Panc1 (cell line): ENCODE measurements at regions not wholly inside any gene's neighbourhood (a gene's known extent, or its start where the extent isn't known, plus 50 kb on each side); places are given as distances from the start of the nearest gene placed in this dataset.

Experiments
- ATAC-seq: fragments of 200-7000 bp; cut with Tn5 transposase; 2 replicates; pipeline ENCODE4 v1.9.1; 2020; ENCODE audit warnings: mild to moderate bottlenecking, moderate library complexity
- BruUV-seq: library from RNA; stranded (reverse); fragments of 400-500 nt; replicated peaks from 2 replicates; lab custom pipeline; 2021; lab: Mats Ljungman, UMichigan
- CTCF ChIA-PET: fragments of 300-600 bp; sonication (Branson Sonifier 250); formaldehyde crosslinking; loops from one replicate; lab custom pipeline; 2022; ENCODE audit warnings: antibody characterized with exemption; lab: Charles Lee
- POLR2A ChIA-PET: fragments of 300-600 bp; sonication (Branson Sonifier 250); formaldehyde crosslinking; loops from one replicate; lab custom pipeline; 2022; ENCODE audit warnings: antibody characterized with exemption; lab: Charles Lee
- DNase-seq: peaks from one replicate; pipeline ENCODE4 v3.0.0-alpha.2; 2010; ENCODE audit warnings: low read depth, low spot score
- H3K27ac ChIP-seq: 2 replicates; pipeline ENCODE4 v1.5.1; 2011; ENCODE audit warnings: mild to moderate bottlenecking, low read length, inconsistent platforms
- H3K27me3 ChIP-seq: fragments of 200-500 bp; sonication (Bioruptor generic); 2 replicates; pipeline ENCODE4 v1.6.0; 2014; ENCODE audit warnings: low read length, inconsistent platforms; ENCODE audit not compliant: control insufficient read depth, insufficient read depth
- H3K36me3 ChIP-seq: fragments of 200-500 bp; sonication (Bioruptor generic); 2 replicates; pipeline ENCODE4 v1.5.1; 2014; ENCODE audit warnings: inconsistent platforms, mild to moderate bottlenecking, low read length, moderate library complexity; ENCODE audit not compliant: control insufficient read depth, insufficient read depth
- H3K4me1 ChIP-seq: 2 replicates; pipeline ENCODE4 v1.5.1; 2011; ENCODE audit warnings: inconsistent platforms, mild to moderate bottlenecking, low read length, moderate library complexity; ENCODE audit not compliant: control insufficient read depth, insufficient read depth
- H3K4me3 ChIP-seq, 2 experiments: 2 replicates each; pipeline ENCODE4 v1.5.1; 2011 to 2012; ENCODE audit warnings: low read depth in 2 of 2, low read length in 2 of 2, mild to moderate bottlenecking in 2 of 2, inconsistent platforms in 1 of 2, moderate library complexity in 1 of 2
- H3K9me3 ChIP-seq: fragments of 200-500 bp; sonication (Bioruptor generic); 2 replicates; pipeline ENCODE4 v1.5.1; 2014; ENCODE audit warnings: low read depth, mild to moderate bottlenecking, inconsistent platforms, low read length, moderate library complexity; ENCODE audit not compliant: control insufficient read depth, insufficient read depth
- POLR2AphosphoS5 ChIP-seq: IDR thresholded peaks from 2 replicates; pipeline ENCODE4 v1.6.1; 2012; ENCODE audit warnings: mild to moderate bottlenecking, low read depth, low read length, moderate library complexity
- SIN3A ChIP-seq: IDR thresholded peaks from 2 replicates; pipeline ENCODE4 v1.6.1; 2012; ENCODE audit warnings: low read depth, mild to moderate bottlenecking, low read length, moderate library complexity, borderline replicate concordance; ENCODE audit not compliant: insufficient read depth
- TCF7L2 ChIP-seq: IDR thresholded peaks from 2 replicates; pipeline ENCODE4 v1.6.1; 2011; ENCODE audit warnings: mild to moderate bottlenecking, low read depth, low read length, inconsistent platforms
- in situ Hi-C: cut with HindIII; loops from 2 replicates; pipeline ENCODE4 v1.10.0; 2016; ENCODE audit warnings: low sequenced_read_pairs, low pct_unique_long_range_greater_than_20kb
- intact Hi-C: fragments of 100-400 bp; cut with micrococcal nuclease; formaldehyde crosslinking; loops from one replicate; pipeline ENCODE4 v1.10.0; 2022; ENCODE audit not compliant: unreplicated experiment
- TF ChIP-seq, protein P1 (sequence below), 2 experiments: IDR thresholded peaks; 2 replicates each; pipeline ENCODE4 v1.6.1; 2011 to 2012; ENCODE audit warnings: low read depth in 2 of 2, control low read depth in 1 of 2, low read length in 1 of 2, mild to moderate bottlenecking in 1 of 2, moderate library complexity in 1 of 2; ENCODE audit not compliant: insufficient read depth in 1 of 2
- TF ChIP-seq, protein P2 (sequence below): fragments of 450-650 bp; IDR thresholded peaks from 2 replicates; pipeline ENCODE4 v1.5.1; 2017; ENCODE audit warnings: mild to moderate bottlenecking

DNA sequence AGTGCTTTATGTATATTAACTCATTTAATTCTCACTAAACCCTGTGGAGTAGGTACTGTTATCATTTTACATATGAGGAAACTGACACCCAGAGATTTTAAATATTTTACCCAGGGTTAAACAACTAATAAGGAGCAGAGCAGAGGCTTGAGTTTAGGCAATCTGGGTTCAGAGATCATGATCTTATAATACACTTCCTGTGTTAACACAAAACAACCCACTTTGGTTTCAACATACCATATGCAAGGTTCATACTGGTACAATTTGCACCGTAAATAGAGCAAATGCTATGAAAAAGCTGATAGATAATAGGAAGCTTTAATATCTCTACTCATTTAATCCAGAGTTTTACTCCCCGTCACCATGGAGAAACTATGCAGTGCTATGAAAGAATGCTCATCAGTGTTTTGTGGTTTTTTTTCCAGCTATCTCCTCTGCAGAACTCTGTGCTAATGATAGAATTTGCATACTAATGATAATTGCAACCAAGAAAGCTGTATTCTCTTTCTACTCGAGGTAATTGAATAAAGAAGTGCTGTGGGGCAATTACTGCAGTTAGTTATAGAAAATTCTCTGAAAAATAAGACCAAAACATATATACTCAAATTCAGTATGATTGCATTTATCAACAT is 138.8 kb upstream of the MAP9 start:
- H3K4me3 ChIP-seq, result no peak overlapping the region
- no peaks in the 10 kb centered on the region for H3K9me3 ChIP-seq
- TF ChIP-seq, protein P1, sequence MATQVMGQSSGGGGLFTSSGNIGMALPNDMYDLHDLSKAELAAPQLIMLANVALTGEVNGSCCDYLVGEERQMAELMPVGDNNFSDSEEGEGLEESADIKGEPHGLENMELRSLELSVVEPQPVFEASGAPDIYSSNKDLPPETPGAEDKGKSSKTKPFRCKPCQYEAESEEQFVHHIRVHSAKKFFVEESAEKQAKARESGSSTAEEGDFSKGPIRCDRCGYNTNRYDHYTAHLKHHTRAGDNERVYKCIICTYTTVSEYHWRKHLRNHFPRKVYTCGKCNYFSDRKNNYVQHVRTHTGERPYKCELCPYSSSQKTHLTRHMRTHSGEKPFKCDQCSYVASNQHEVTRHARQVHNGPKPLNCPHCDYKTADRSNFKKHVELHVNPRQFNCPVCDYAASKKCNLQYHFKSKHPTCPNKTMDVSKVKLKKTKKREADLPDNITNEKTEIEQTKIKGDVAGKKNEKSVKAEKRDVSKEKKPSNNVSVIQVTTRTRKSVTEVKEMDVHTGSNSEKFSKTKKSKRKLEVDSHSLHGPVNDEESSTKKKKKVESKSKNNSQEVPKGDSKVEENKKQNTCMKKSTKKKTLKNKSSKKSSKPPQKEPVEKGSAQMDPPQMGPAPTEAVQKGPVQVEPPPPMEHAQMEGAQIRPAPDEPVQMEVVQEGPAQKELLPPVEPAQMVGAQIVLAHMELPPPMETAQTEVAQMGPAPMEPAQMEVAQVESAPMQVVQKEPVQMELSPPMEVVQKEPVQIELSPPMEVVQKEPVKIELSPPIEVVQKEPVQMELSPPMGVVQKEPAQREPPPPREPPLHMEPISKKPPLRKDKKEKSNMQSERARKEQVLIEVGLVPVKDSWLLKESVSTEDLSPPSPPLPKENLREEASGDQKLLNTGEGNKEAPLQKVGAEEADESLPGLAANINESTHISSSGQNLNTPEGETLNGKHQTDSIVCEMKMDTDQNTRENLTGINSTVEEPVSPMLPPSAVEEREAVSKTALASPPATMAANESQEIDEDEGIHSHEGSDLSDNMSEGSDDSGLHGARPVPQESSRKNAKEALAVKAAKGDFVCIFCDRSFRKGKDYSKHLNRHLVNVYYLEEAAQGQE (IDR thresholded peaks at IDR 0.05; ENCODE audit: insufficient read depth in 1 of 2, low read depth in 2 of 2, low read length in 1 of 2), result no peak
- TF ChIP-seq, protein P2, sequence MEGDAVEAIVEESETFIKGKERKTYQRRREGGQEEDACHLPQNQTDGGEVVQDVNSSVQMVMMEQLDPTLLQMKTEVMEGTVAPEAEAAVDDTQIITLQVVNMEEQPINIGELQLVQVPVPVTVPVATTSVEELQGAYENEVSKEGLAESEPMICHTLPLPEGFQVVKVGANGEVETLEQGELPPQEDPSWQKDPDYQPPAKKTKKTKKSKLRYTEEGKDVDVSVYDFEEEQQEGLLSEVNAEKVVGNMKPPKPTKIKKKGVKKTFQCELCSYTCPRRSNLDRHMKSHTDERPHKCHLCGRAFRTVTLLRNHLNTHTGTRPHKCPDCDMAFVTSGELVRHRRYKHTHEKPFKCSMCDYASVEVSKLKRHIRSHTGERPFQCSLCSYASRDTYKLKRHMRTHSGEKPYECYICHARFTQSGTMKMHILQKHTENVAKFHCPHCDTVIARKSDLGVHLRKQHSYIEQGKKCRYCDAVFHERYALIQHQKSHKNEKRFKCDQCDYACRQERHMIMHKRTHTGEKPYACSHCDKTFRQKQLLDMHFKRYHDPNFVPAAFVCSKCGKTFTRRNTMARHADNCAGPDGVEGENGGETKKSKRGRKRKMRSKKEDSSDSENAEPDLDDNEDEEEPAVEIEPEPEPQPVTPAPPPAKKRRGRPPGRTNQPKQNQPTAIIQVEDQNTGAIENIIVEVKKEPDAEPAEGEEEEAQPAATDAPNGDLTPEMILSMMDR, result no peak
- no peak for TF ChIP-seq POLR2AphosphoS5
- ChIA-PET CTCF (no interaction called here), POLR2A (no interaction called here)
- intact Hi-C loops (no loop called here), in situ Hi-C loops (no loop called here)
- H3K36me3 ChIP-seq, result no peaks in the 10 kb centered on the region
- H3K27me3 ChIP-seq, result no peaks in the 10 kb centered on the region
- no peak overlapping the region for H3K27ac ChIP-seq
- DNase-seq (no peak), ATAC-seq (no peak)
- H3K4me1 ChIP-seq, result no peaks in the 10 kb centered on the region
- BruUV-seq, result no TSS peak

DNA sequence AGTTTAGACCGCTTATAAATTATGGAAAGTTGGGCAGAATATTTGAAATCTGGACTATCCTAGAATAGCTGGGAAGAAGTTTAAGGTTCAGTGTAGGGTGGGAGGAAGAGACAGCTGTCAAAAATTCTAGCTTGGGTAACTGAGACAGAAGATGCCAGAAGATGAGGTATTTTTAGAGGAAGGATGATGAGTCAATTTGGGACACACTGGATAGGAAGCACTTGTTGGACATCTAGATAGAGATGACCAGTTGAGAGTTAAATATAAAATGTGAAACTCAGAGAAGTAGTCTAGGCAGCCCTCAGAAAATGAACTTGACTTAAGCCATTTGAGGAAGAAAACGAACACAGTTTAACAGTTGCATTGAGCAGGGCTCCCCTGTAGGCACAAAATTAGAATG is 137.9 kb upstream of the MAP9 start:
- DNase-seq, result no peak
- POLR2A ChIA-PET, result no interaction called here
- TF ChIP-seq SIN3A (no peak), TCF7L2 (no peak), POLR2AphosphoS5 (no peak)
- TF ChIP-seq, protein P1 (IDR thresholded peaks at IDR 0.05; ENCODE audit: insufficient read depth in 1 of 2, low read depth in 2 of 2, low read length in 1 of 2), result no peak
- TF ChIP-seq, protein P2, result no peak
- Histone ChIP-seq H3K27me3 (no peaks in the 10 kb centered on the region), H3K27ac (no peak overlapping the region), H3K36me3 (no peaks in the 10 kb centered on the region), H3K9me3 (no peaks in the 10 kb centered on the region), H3K4me3 (no peak overlapping the region), H3K4me1 (no peaks in the 10 kb centered on the region)
- in situ Hi-C loops, result no loop called here
- CTCF ChIA-PET, result no interaction called here
- intact Hi-C loops, result no loop called here
- no peak for ATAC-seq
- no TSS peak for BruUV-seq
